ENCODE measurements at regions not wholly inside any gene's neighbourhood (a gene's known extent, or its start where the extent isn't known, plus 50 kb on each side); places are given as distances from the start of the nearest gene placed in this dataset.
"Not testable (repeated sequence)": the region's sequence is repeated elsewhere in the genome, so short reads cannot be mapped to it uniquely, and the experiment has no call there.

DNA sequence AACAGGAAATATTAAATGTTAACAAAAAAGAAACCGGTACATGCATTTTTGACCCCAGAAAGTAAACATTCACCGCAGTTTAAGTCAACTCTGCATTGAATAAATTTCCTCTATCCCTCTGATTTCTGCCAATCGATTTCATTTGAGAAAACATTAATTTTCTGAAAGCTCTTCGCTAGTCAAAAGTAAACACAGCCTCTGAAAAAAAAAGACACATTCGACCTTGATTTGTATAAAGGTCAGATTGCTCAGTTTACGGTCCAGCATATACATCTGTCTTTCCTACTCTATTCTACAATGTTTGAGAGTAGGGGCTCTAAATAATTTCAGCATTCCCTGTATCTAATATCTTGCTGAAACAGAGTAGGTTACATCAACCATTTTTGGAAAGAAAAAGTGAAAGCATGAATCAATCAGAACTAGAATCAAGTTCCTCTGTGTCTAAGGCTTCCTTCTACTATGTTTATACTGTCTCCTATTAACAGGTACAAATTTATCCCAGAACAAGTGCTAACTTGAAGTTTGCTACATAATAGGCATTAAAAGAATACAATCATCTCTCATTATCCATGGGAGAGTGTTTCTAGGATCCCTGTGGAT, 243.8 kb downstream of the UBE2NL start:
- TF ChIP-seq CHD1 (IDR thresholded peaks at IDR 0.05; ENCODE audit: low read depth, low read length); CBX5 (IDR thresholded peaks at IDR 0.05; ENCODE audit: low read depth, low read length); TCF12 (IDR thresholded peaks at IDR 0.05; ENCODE audit: low read depth, low read length); YY1 (IDR thresholded peaks at IDR 0.05; ENCODE audit: low read depth, low read length); EP300 (IDR thresholded peaks at IDR 0.05; ENCODE audit: borderline replicate concordance in 1 of 2, low read depth in 2 of 2, low read length in 2 of 2): not testable (repeated sequence)
- TF ChIP-seq, protein P1, sequence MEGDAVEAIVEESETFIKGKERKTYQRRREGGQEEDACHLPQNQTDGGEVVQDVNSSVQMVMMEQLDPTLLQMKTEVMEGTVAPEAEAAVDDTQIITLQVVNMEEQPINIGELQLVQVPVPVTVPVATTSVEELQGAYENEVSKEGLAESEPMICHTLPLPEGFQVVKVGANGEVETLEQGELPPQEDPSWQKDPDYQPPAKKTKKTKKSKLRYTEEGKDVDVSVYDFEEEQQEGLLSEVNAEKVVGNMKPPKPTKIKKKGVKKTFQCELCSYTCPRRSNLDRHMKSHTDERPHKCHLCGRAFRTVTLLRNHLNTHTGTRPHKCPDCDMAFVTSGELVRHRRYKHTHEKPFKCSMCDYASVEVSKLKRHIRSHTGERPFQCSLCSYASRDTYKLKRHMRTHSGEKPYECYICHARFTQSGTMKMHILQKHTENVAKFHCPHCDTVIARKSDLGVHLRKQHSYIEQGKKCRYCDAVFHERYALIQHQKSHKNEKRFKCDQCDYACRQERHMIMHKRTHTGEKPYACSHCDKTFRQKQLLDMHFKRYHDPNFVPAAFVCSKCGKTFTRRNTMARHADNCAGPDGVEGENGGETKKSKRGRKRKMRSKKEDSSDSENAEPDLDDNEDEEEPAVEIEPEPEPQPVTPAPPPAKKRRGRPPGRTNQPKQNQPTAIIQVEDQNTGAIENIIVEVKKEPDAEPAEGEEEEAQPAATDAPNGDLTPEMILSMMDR (IDR thresholded peaks at IDR 0.05; ENCODE audit: control extremely low read depth in 1 of 3, insufficient read depth in 1 of 3, low read depth in 1 of 3, low read length in 3 of 3) = not testable (repeated sequence)

Measured in H1 (cell line).